NT2/D1 (cell line): ENCODE measurements at regions not wholly inside any gene's neighbourhood (a gene's known extent, or its start where the extent isn't known, plus 50 kb on each side); places are given as distances from the start of the nearest gene placed in this dataset.

Experiments used
- YY1 ChIP-seq: IDR thresholded peaks from 2 replicates; pipeline ENCODE4 v1.6.1; 2011; ENCODE audit not compliant: insufficient read length, insufficient read depth
- ZNF274 ChIP-seq: IDR thresholded peaks from 2 replicates; pipeline ENCODE4 v1.6.1; 2011; ENCODE audit warnings: mild to moderate bottlenecking, low read depth, low read length

GRCh38 chr15:87649175-87649574 lies 607.4 kb downstream of the NTRK3 start:
- TF ChIP-seq ZNF274 (no peak), YY1 (no peak)
